Colonic mucosa (tissue), 4 donors: ENCODE measurements at regions not wholly inside any gene's neighbourhood (a gene's known extent, or its start where the extent isn't known, plus 50 kb on each side); places are given as distances from the start of the nearest gene placed in this dataset.

ENCODE experiments used
- DNase-seq: peaks from one replicate; pipeline ENCODE4 v3.0.0-alpha.2; 2020
- H3K27ac ChIP-seq: fragments of 200-600 bp; one replicate; pipeline ENCODE4 v1.8.0; 2021
- H3K27me3 ChIP-seq: fragments of 200-600 bp; one replicate; pipeline ENCODE4 v1.8.0; 2021
- H3K36me3 ChIP-seq: fragments of 200-600 bp; one replicate; pipeline ENCODE4 v1.8.0; 2021
- H3K4me1 ChIP-seq: fragments of 200-600 bp; one replicate; pipeline ENCODE4 v1.8.0; 2021; ENCODE audit warnings: mild to moderate bottlenecking
- H3K4me3 ChIP-seq: fragments of 200-600 bp; one replicate; pipeline ENCODE4 v1.8.0; 2021
- H3K9ac ChIP-seq, 2 donors: one replicate each; pipeline ENCODE4 v1.7.0; 2013; ENCODE audit warnings: control low read depth in 2 of 2, low read depth in 2 of 2, low read length in 2 of 2
- H3K9me3 ChIP-seq: fragments of 200-600 bp; one replicate; pipeline ENCODE4 v1.8.0; 2021
- CTCF ChIP-seq: fragments of 200-600 bp; IDR thresholded peaks from one replicate; pipeline ENCODE4 v1.8.0; 2022; ENCODE audit warnings: antibody characterized with exemption, mild to moderate bottlenecking
- intact Hi-C: fragments of 100-400 bp; cut with DNase I; formaldehyde crosslinking; loops from one replicate; pipeline ENCODE4 v1.14.1; 2022
- donor health status: healthy.
- donor health status: DM: no; HTN: no; CAD: no.
- donor health status: DM: no; HTN: no; CAD: no.

- no peak for DNase-seq
- Histone ChIP-seq H3K4me3 (no peak overlapping the region), H3K27ac (no peak overlapping the region), H3K27me3 (no peaks in the 10 kb centered on the region), H3K4me1 (no peaks in the 10 kb centered on the region), H3K9ac (no peak overlapping the region), H3K36me3 (no peaks in the 10 kb centered on the region), H3K9me3 (no peaks in the 10 kb centered on the region)
- TF ChIP-seq CTCF, result no peak
- intact Hi-C loops, result no loop called here
These were observed 201.6 kb upstream of the TWIST2 start for GRCh38 chr2:238646281-238646680.

- Histone ChIP-seq H3K9me3 (no peaks in the 10 kb centered on the region), H3K27ac (no peak overlapping the region), H3K4me3 (no peak overlapping the region), H3K36me3 (no peaks in the 10 kb centered on the region), H3K4me1 (no peaks in the 10 kb centered on the region), H3K27me3 (no peaks in the 10 kb centered on the region), H3K9ac (no peak overlapping the region)
- intact Hi-C loops, result no loop called here
- no peak for TF ChIP-seq CTCF
- DNase-seq, result no peak
These were observed 201.1 kb upstream of the TWIST2 start for GRCh38 chr2:238646803-238647202.

- Histone ChIP-seq H3K9ac (no peak overlapping the region), H3K27me3 (no peaks in the 10 kb centered on the region), H3K4me1 (no peaks in the 10 kb centered on the region), H3K9me3 (no peaks in the 10 kb centered on the region), H3K4me3 (no peak overlapping the region), H3K36me3 (no peaks in the 10 kb centered on the region), H3K27ac (no peak overlapping the region)
- DNase-seq, result no peak
- intact Hi-C loops, result no loop called here
- TF ChIP-seq CTCF, result no peak
These were observed 198.8 kb upstream of the TWIST2 start for GRCh38 chr2:238649123-238649522.

GRCh38 chr2:238649936-238650518 lies 197.9 kb upstream of the TWIST2 start:
- Histone ChIP-seq H3K27ac (no peak overlapping the region), H3K4me3 (no peak overlapping the region), H3K36me3 (no peaks in the 10 kb centered on the region), H3K4me1 (no peaks in the 10 kb centered on the region), H3K9ac (no peak overlapping the region), H3K27me3 (no peaks in the 10 kb centered on the region), H3K9me3 (no peaks in the 10 kb centered on the region)
- TF ChIP-seq CTCF, result no peak
- no peak for DNase-seq
- intact Hi-C loops, result no loop called here

- Histone ChIP-seq H3K27ac (no peak overlapping the region), H3K9me3 (no peaks in the 10 kb centered on the region), H3K9ac (no peak overlapping the region), H3K36me3 (no peaks in the 10 kb centered on the region), H3K4me1 (no peaks in the 10 kb centered on the region), H3K4me3 (no peak overlapping the region), H3K27me3 (no peaks in the 10 kb centered on the region)
- intact Hi-C loops, result no loop called here
- TF ChIP-seq CTCF, result no peak
- DNase-seq, result no peak
These were observed 197.3 kb upstream of the TWIST2 start for GRCh38 chr2:238650536-238650935.
